HG03378 (cell line): ENCODE measurements at regions not wholly inside any gene's neighbourhood (a gene's known extent, or its start where the extent isn't known, plus 50 kb on each side); places are given as distances from the start of the nearest gene placed in this dataset.
"Not testable (repeated sequence)": the region's sequence is repeated elsewhere in the genome, so short reads cannot be mapped to it uniquely, and the experiment has no call there.

Source experiments
- ATAC-seq: cut with Tn5 transposase; IDR thresholded peaks from one replicate; pipeline ENCODE4 v1.9.1; 2021; ENCODE audit warnings: mild to moderate bottlenecking, moderate library complexity; ENCODE audit not compliant: unreplicated experiment

GRCh38 chr7:46606761-46607160 is 685.7 kb upstream of the IGFBP3 start:
- ATAC-seq, result no peak

- ATAC-seq, result no peak
These were observed 683.2 kb upstream of the IGFBP3 start for GRCh38 chr7:46604241-46604661.

- no peak for ATAC-seq
These were observed 682.7 kb upstream of the IGFBP3 start for GRCh38 chr7:46603780-46604179.

- no peak for ATAC-seq
These were observed 682.3 kb upstream of the IGFBP3 start for GRCh38 chr7:46603296-46603752.

GRCh38 chr7:46600340-46600739 is 679.3 kb upstream of the IGFBP3 start:
- ATAC-seq, result no peak

GRCh38 chr7:46594831-46595230 is 673.8 kb upstream of the IGFBP3 start:
- ATAC-seq, result not testable (repeated sequence)

GRCh38 chr7:46590918-46591905 is 670.1 kb upstream of the IGFBP3 start:
- ATAC-seq, result not testable (repeated sequence)

GRCh38 chr7:46589286-46589685 is 668.2 kb upstream of the IGFBP3 start:
- no peak for ATAC-seq

GRCh38 chr7:46586406-46586805 is 665.3 kb upstream of the IGFBP3 start:
- ATAC-seq, result no peak

- ATAC-seq, result no peak
These were observed 662.6 kb upstream of the IGFBP3 start for GRCh38 chr7:46583656-46584055.

- ATAC-seq, result no peak
These were observed 660.2 kb upstream of the IGFBP3 start for GRCh38 chr7:46581268-46581667.

- ATAC-seq, result no peak
These were observed 659.7 kb upstream of the IGFBP3 start for GRCh38 chr7:46580766-46581165.

GRCh38 chr7:46577394-46577793 is 656.3 kb upstream of the IGFBP3 start:
- no peak for ATAC-seq

GRCh38 chr7:46576950-46577349 is 655.9 kb upstream of the IGFBP3 start:
- ATAC-seq, result no peak

GRCh38 chr7:46572691-46573090 is 651.6 kb upstream of the IGFBP3 start:
- no peak for ATAC-seq

- ATAC-seq, result no peak
These were observed 650.9 kb upstream of the IGFBP3 start for GRCh38 chr7:46571996-46572395.

- no peak for ATAC-seq
These were observed 648.0 kb upstream of the IGFBP3 start for GRCh38 chr7:46569133-46569465.

GRCh38 chr7:46568420-46569132 is 647.5 kb upstream of the IGFBP3 start:
- ATAC-seq, result no peak

GRCh38 chr7:46567858-46568257 is 646.8 kb upstream of the IGFBP3 start:
- ATAC-seq, result no peak

- ATAC-seq, result no peak
These were observed 645.2 kb upstream of the IGFBP3 start for GRCh38 chr7:46566097-46566774.
